ENCODE measurements at regions not wholly inside any gene's neighbourhood (a gene's known extent, or its start where the extent isn't known, plus 50 kb on each side); places are given as distances from the start of the nearest gene placed in this dataset.
A peak's percentile ranks its signal among the peaks of the same experiment; 100 is the strongest.

GRCh38 chr20:42020316-42020715 is 402.1 kb upstream of the CHD6 start:
- Histone ChIP-seq H3K79me2 (ENCODE audit: control insufficient read depth, insufficient read depth, low read length) (no peaks in the 10 kb centered on the region), H3K27ac (ENCODE audit: control insufficient read depth, insufficient read depth, low read length) (no peak overlapping the region), H3K9me1 (ENCODE audit: control insufficient read depth, extremely low read depth, insufficient read depth, low read length) (no peaks in the 10 kb centered on the region), H3K36me3 (ENCODE audit: control insufficient read depth in 2 of 2, extremely low read depth in 1 of 2, insufficient read depth in 2 of 2, low read length in 2 of 2) (no peaks in the 10 kb centered on the region), H3K4me3 (ENCODE audit: control insufficient read depth in 2 of 3, extremely low read depth in 1 of 3, insufficient read depth in 2 of 3, low read depth in 1 of 3, low read length in 3 of 3) (no peak overlapping the region), H3K27me3 (ENCODE audit: control insufficient read depth, extremely low read depth, insufficient read depth, low read length) (no peaks in the 10 kb centered on the region), H3K4me2 (ENCODE audit: control insufficient read depth, extremely low read depth, insufficient read depth, low read depth, low read length) (no peak overlapping the region), H3K9me3 (ENCODE audit: control insufficient read depth, low read depth, low read length) (no peaks in the 10 kb centered on the region), H3K9ac (ENCODE audit: control insufficient read depth, extremely low read depth, insufficient read depth, low read length) (no peak overlapping the region), H4K20me1 (ENCODE audit: control insufficient read depth, extremely low read depth, insufficient read depth, low read length) (no peaks in the 10 kb centered on the region), H3K4me1 (ENCODE audit: control insufficient read depth, extremely low read depth, insufficient read depth, low read length) (no peaks in the 10 kb centered on the region), H2AFZ (ENCODE audit: control insufficient read depth, low read length) (no peak overlapping the region)
- FAIRE-seq (no peak), DNase-seq (ENCODE audit: low read depth, low spot score) (no peak)
- dilution Hi-C loops (cut with MboI; ENCODE audit: extremely low pct_ligation_motif_present, low sequenced_read_pairs), result no loop called here
- TF ChIP-seq EZH2 (IDR thresholded peaks at IDR 0.05; ENCODE audit: low read length) (no peak), CTCF (optimal IDR thresholded peaks at IDR 0.05 in 1 of 3, IDR thresholded peaks at IDR 0.05 in 1 of 3, conservative IDR thresholded peaks at IDR 0.05 in 1 of 3; ENCODE audit: extremely low read depth in 1 of 3, insufficient read depth in 2 of 3, low read length in 3 of 3) (no peak)

DNA sequence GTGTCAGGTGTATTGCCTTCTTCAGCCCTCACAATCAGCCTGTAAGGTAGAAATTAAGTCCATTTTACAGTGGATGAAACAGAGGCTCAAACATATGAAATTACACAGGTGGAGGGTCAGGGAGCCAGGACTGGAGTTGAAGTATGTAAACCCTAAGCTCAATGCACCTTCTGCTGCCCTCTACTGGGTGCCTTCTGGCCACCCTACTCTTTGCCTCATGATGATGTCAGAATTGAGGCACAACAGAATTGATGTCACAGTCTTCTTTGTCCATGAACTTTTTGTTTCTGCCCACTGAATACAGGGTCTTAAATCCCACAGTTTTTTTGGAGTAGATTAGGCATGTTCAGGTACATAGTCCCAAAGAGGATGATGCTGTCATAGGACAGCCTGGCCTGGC is 400.8 kb upstream of the CHD6 start:
- Histone ChIP-seq H3K9ac (ENCODE audit: control insufficient read depth, extremely low read depth, insufficient read depth, low read length) (no peak overlapping the region), H3K9me1 (ENCODE audit: control insufficient read depth, extremely low read depth, insufficient read depth, low read length) (no peaks in the 10 kb centered on the region), H4K20me1 (ENCODE audit: control insufficient read depth, extremely low read depth, insufficient read depth, low read length) (no peaks in the 10 kb centered on the region), H2AFZ (ENCODE audit: control insufficient read depth, low read length) (no peak overlapping the region), H3K36me3 (ENCODE audit: control insufficient read depth in 2 of 2, extremely low read depth in 1 of 2, insufficient read depth in 2 of 2, low read length in 2 of 2) (no peaks in the 10 kb centered on the region), H3K4me1 (ENCODE audit: control insufficient read depth, extremely low read depth, insufficient read depth, low read length) (no peaks in the 10 kb centered on the region), H3K9me3 (ENCODE audit: control insufficient read depth, low read depth, low read length) (no peaks in the 10 kb centered on the region), H3K4me2 (ENCODE audit: control insufficient read depth, extremely low read depth, insufficient read depth, low read depth, low read length) (no peak overlapping the region), H3K27me3 (ENCODE audit: control insufficient read depth, extremely low read depth, insufficient read depth, low read length) (no peaks in the 10 kb centered on the region), H3K79me2 (ENCODE audit: control insufficient read depth, insufficient read depth, low read length) (no peaks in the 10 kb centered on the region), H3K4me3 (ENCODE audit: control insufficient read depth in 2 of 3, extremely low read depth in 1 of 3, insufficient read depth in 2 of 3, low read depth in 1 of 3, low read length in 3 of 3) (no peak overlapping the region), H3K27ac (ENCODE audit: control insufficient read depth, insufficient read depth, low read length) (no peak overlapping the region)
- peak in 2 of 3 experiments; percentile 33 to 51 for TF ChIP-seq CTCF (optimal IDR thresholded peaks at IDR 0.05 in 1 of 3, IDR thresholded peaks at IDR 0.05 in 1 of 3, conservative IDR thresholded peaks at IDR 0.05 in 1 of 3; ENCODE audit: extremely low read depth in 1 of 3, insufficient read depth in 2 of 3, low read length in 3 of 3)
- no peak for TF ChIP-seq EZH2 (IDR thresholded peaks at IDR 0.05; ENCODE audit: low read length)
- DNase-seq (ENCODE audit: low read depth, low spot score) (no peak), FAIRE-seq (no peak)
- dilution Hi-C loops (cut with MboI; ENCODE audit: extremely low pct_ligation_motif_present, low sequenced_read_pairs), result no loop called here
